Type B pancreatic cell (in vitro differentiated cells): ENCODE measurements at regions not wholly inside any gene's neighbourhood (a gene's known extent, or its start where the extent isn't known, plus 50 kb on each side); places are given as distances from the start of the nearest gene placed in this dataset.

Source experiments
- DNase-seq: peaks from one replicate; pipeline ENCODE4 v3.0.0; 2021; ENCODE audit warnings: mixed read lengths; ENCODE audit not compliant: unreplicated experiment; ENCODE audit errors: extremely low spot score
- H3K27ac Mint-ChIP-seq: 2 replicates; pipeline ENCODE4 v1.8.0; 2021; ENCODE audit warnings: mild to moderate bottlenecking, mixed read lengths
- H3K27me3 Mint-ChIP-seq: 2 replicates; pipeline ENCODE4 v1.8.0; 2021; ENCODE audit warnings: mixed read lengths
- H3K36me3 Mint-ChIP-seq: 2 replicates; pipeline ENCODE4 v1.8.0; 2021; ENCODE audit warnings: mixed read lengths
- H3K4me1 Mint-ChIP-seq: one replicate; pipeline ENCODE4 v1.8.0; 2021; ENCODE audit warnings: mixed read lengths; ENCODE audit not compliant: unreplicated experiment
- H3K4me3 Mint-ChIP-seq: 2 replicates; pipeline ENCODE4 v1.8.0; 2021; ENCODE audit warnings: mild to moderate bottlenecking, mixed read lengths
- H3K9me3 Mint-ChIP-seq: 2 replicates; pipeline ENCODE4 v1.8.0; 2021; ENCODE audit warnings: mixed read lengths
- CTCF ChIP-seq: fragments of 200-600 bp; sonication (generic); conservative IDR thresholded peaks from 2 replicates; pipeline ENCODE4 v1.5.0; 2021; ENCODE audit warnings: antibody characterized with exemption, mild to moderate bottlenecking

- Mint-ChIP-seq H3K9me3 (peaks cover 13% of the 10 kb centered on the region), H3K4me3 (no peak overlapping the region), H3K36me3 (no peaks in the 10 kb centered on the region), H3K27me3 (peaks cover 3% of the 10 kb centered on the region), H3K4me1 (peaks cover 9% of the 10 kb centered on the region), H3K27ac (no peak overlapping the region)
- DNase-seq = no peak
- TF ChIP-seq CTCF = no peak
Observed at GRCh38 chr16:54801057-54801844, 129.4 kb upstream of the IRX5 start.

GRCh38 chr16:54798267-54798666, 132.4 kb upstream of the IRX5 start:
- Mint-ChIP-seq H3K27ac (no peak overlapping the region), H3K4me1 (peaks cover 9% of the 10 kb centered on the region), H3K27me3 (peaks cover 3% of the 10 kb centered on the region), H3K36me3 (no peaks in the 10 kb centered on the region), H3K9me3 (peaks cover 13% of the 10 kb centered on the region), H3K4me3 (no peak overlapping the region)
- DNase-seq = no peak
- no peak for TF ChIP-seq CTCF

GRCh38 chr16:54796211-54796610, 134.5 kb upstream of the IRX5 start:
- no peak for TF ChIP-seq CTCF
- Mint-ChIP-seq H3K27ac (no peak overlapping the region), H3K27me3 (no peaks in the 10 kb centered on the region), H3K4me1 (peaks cover 9% of the 10 kb centered on the region), H3K4me3 (no peak overlapping the region), H3K36me3 (no peaks in the 10 kb centered on the region), H3K9me3 (peaks cover 13% of the 10 kb centered on the region)
- no peak for DNase-seq

- Mint-ChIP-seq H3K4me3 (no peak overlapping the region), H3K27me3 (no peaks in the 10 kb centered on the region), H3K36me3 (no peaks in the 10 kb centered on the region), H3K4me1 (peaks cover 4% of the 10 kb centered on the region), H3K27ac (no peak overlapping the region), H3K9me3 (no peaks in the 10 kb centered on the region)
- DNase-seq = no peak
- TF ChIP-seq CTCF = no peak
Observed at GRCh38 chr16:54792811-54793210, 137.9 kb upstream of the IRX5 start.

GRCh38 chr16:54787045-54787444, 143.6 kb upstream of the IRX5 start:
- DNase-seq = no peak
- Mint-ChIP-seq H3K27me3 (no peaks in the 10 kb centered on the region), H3K27ac (no peak overlapping the region), H3K36me3 (no peaks in the 10 kb centered on the region), H3K4me1 (peaks cover 4% of the 10 kb centered on the region), H3K9me3 (no peaks in the 10 kb centered on the region), H3K4me3 (no peak overlapping the region)
- no peak for TF ChIP-seq CTCF

- DNase-seq = no peak
- no peak for TF ChIP-seq CTCF
- no peak overlapping the region for H3K27ac Mint-ChIP-seq
- no peak overlapping the region for H3K4me3 Mint-ChIP-seq
- H3K4me1 Mint-ChIP-seq = peaks cover 5% of the 10 kb centered on the region
- H3K36me3 Mint-ChIP-seq = no peaks in the 10 kb centered on the region
- no peaks in the 10 kb centered on the region for H3K27me3 Mint-ChIP-seq
- H3K9me3 Mint-ChIP-seq = peaks cover 8% of the 10 kb centered on the region
Observed at GRCh38 chr16:54783980-54784379, 146.7 kb upstream of the IRX5 start.
